CD4-positive, alpha-beta T cell (primary cell): ENCODE measurements at regions not wholly inside any gene's neighbourhood (a gene's known extent, or its start where the extent isn't known, plus 50 kb on each side); places are given as distances from the start of the nearest gene placed in this dataset.

Experiments
- ATAC-seq: fragments of 200-7000 bp; cut with Tn5 transposase; one replicate; pipeline ENCODE4 v1.10.0; 2022; ENCODE audit warnings: mild to moderate bottlenecking; ENCODE audit not compliant: poor library complexity
- CTCF ChIA-PET: fragments of 350-600 bp; sonication (Branson Sonifier 250); formaldehyde crosslinking; loops from one replicate; lab custom pipeline; 2021; ENCODE audit warnings: antibody characterized with exemption, inconsistent platforms; lab: Charles Lee
- POLR2A ChIA-PET: fragments of 350-600 bp; sonication (Branson Sonifier 250); formaldehyde crosslinking; loops from one replicate; lab custom pipeline; 2021; ENCODE audit warnings: antibody characterized with exemption, inconsistent platforms; lab: Charles Lee
- DNase-seq, 14 experiments: peaks; one replicate each; pipeline ENCODE4 v3.0.0-alpha.2; 2013 to 2020; ENCODE audit warnings: mixed read lengths in 2 of 14
- H3K27ac ChIP-seq, 2 donors: one replicate each; pipeline versions ENCODE4 v1.5.1 to v1.7.0; 2013; ENCODE audit warnings: low read length in 2 of 2, low read depth in 1 of 2, mild to moderate bottlenecking in 1 of 2
- H3K27me3 ChIP-seq, 2 experiments: 1 replicate in 1 of 2; 2 replicates in 1 of 2; pipeline versions ENCODE4 v1.6.1 to v1.7.0; 2013; ENCODE audit warnings: low read length in 2 of 2, control low read depth in 1 of 2, mild to moderate bottlenecking in 1 of 2, moderate library complexity in 1 of 2; ENCODE audit not compliant: insufficient read depth in 2 of 2, control insufficient read depth in 1 of 2
- H3K36me3 ChIP-seq: one replicate; pipeline ENCODE4 v1.6.1; 2013; ENCODE audit warnings: low read length, control low read depth; ENCODE audit not compliant: insufficient read depth
- H3K4me1 ChIP-seq: one replicate; pipeline ENCODE4 v1.6.1; 2013; ENCODE audit warnings: low read length, control low read depth; ENCODE audit not compliant: insufficient read depth
- H3K4me3 ChIP-seq: one replicate; pipeline ENCODE4 v1.5.1; 2013; ENCODE audit warnings: mild to moderate bottlenecking, low read length, moderate library complexity
- H3K9me3 ChIP-seq, 2 experiments: 1 replicate in 1 of 2; 2 replicates in 1 of 2; pipeline versions ENCODE4 v1.6.1 to v1.7.0; 2013; ENCODE audit warnings: low read length in 2 of 2, mild to moderate bottlenecking in 2 of 2, control low read depth in 1 of 2, moderate library complexity in 1 of 2; ENCODE audit not compliant: control insufficient read depth in 1 of 2, insufficient read depth in 1 of 2
- H3K27ac Mint-ChIP-seq: one replicate; pipeline ENCODE4 v1.8.0; 2020; ENCODE audit warnings: mixed read lengths
- H3K27me3 Mint-ChIP-seq: one replicate; pipeline ENCODE4 v1.8.0; 2021; ENCODE audit warnings: mixed read lengths
- H3K36me3 Mint-ChIP-seq: one replicate; pipeline ENCODE4 v1.8.0; 2021; ENCODE audit warnings: low read depth, mixed read lengths
- H3K4me1 Mint-ChIP-seq: one replicate; pipeline ENCODE4 v1.8.0; 2021; ENCODE audit warnings: low read depth, mixed read lengths
- H3K4me3 Mint-ChIP-seq: one replicate; pipeline ENCODE4 v1.8.0; 2020; ENCODE audit warnings: mild to moderate bottlenecking, mixed read lengths
- H3K9me3 Mint-ChIP-seq: one replicate; pipeline ENCODE4 v1.8.0; 2020; ENCODE audit warnings: mixed read lengths
- CTCF ChIP-seq: fragments of 200-600 bp; IDR thresholded peaks from one replicate; pipeline ENCODE4 v1.8.0; 2022; ENCODE audit warnings: antibody characterized with exemption, mild to moderate bottlenecking
- intact Hi-C, 2 experiments: fragments of 100-400 bp; cut with DNase I in 1 of 2; cut with micrococcal nuclease in 1 of 2; formaldehyde crosslinking; loops; one replicate each; pipeline versions ENCODE4 v1.15.1 to v1.9.0; 2023 to 2025; cut with DNase I, micrococcal nuclease

- H3K36me3 ChIP-seq = no peaks in the 10 kb centered on the region
- H3K4me3 ChIP-seq = no peak overlapping the region
- no peaks in the 10 kb centered on the region for H3K9me3 Mint-ChIP-seq
- ChIA-PET CTCF (no interaction called here), POLR2A (no interaction called here)
- H3K9me3 ChIP-seq = no peaks in the 10 kb centered on the region
- no peak overlapping the region for H3K27ac Mint-ChIP-seq
- H3K27me3 Mint-ChIP-seq = no peaks in the 10 kb centered on the region
- no peak overlapping the region for H3K4me3 Mint-ChIP-seq
- H3K36me3 Mint-ChIP-seq = no peaks in the 10 kb centered on the region
- no peaks in the 10 kb centered on the region for H3K4me1 ChIP-seq
- no peaks in the 10 kb centered on the region for H3K27me3 ChIP-seq
- TF ChIP-seq CTCF = no peak
- H3K27ac ChIP-seq = no peak overlapping the region
- H3K4me1 Mint-ChIP-seq = no peaks in the 10 kb centered on the region
- intact Hi-C loops = no loop called here
- DNase-seq (no peak), ATAC-seq (no peak)
These were observed 118.1 kb downstream of the C3orf38 start for GRCh38 chr3:88267847-88268246.

DNA sequence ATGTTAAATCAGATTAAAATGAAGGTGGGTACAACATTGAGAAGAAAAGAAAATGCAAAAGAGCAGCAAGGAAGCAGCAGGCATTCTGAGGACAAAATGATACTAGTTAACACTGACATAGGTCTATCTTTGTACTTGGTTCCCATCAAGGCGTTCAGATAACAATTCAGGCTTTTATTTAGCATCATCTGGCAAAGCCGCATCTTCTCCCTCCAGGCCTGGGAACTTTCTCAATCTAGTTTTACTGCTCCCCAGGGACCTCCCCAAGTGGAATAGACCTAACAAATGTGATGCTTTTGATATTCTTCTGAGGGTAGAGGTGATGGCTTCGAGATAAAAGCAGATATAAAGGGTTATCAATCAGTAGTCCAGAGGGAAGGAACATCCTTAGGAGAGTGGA, 130.6 kb downstream of the C3orf38 start:
- ChIA-PET CTCF (no interaction called here), POLR2A (no interaction called here)
- Histone ChIP-seq H3K4me3 (no peak overlapping the region), H3K4me1 (no peaks in the 10 kb centered on the region), H3K27me3 (no peaks in the 10 kb centered on the region), H3K9me3 (no peaks in the 10 kb centered on the region), H3K36me3 (no peaks in the 10 kb centered on the region), H3K27ac (no peak overlapping the region)
- Mint-ChIP-seq H3K27me3 (no peaks in the 10 kb centered on the region), H3K4me3 (no peak overlapping the region), H3K4me1 (no peaks in the 10 kb centered on the region), H3K27ac (no peak overlapping the region), H3K36me3 (no peaks in the 10 kb centered on the region), H3K9me3 (peaks cover 3% of the 10 kb centered on the region)
- intact Hi-C loops = no loop called here
- ATAC-seq = no peak
- DNase-seq = no peak
- TF ChIP-seq CTCF = no peak

DNA sequence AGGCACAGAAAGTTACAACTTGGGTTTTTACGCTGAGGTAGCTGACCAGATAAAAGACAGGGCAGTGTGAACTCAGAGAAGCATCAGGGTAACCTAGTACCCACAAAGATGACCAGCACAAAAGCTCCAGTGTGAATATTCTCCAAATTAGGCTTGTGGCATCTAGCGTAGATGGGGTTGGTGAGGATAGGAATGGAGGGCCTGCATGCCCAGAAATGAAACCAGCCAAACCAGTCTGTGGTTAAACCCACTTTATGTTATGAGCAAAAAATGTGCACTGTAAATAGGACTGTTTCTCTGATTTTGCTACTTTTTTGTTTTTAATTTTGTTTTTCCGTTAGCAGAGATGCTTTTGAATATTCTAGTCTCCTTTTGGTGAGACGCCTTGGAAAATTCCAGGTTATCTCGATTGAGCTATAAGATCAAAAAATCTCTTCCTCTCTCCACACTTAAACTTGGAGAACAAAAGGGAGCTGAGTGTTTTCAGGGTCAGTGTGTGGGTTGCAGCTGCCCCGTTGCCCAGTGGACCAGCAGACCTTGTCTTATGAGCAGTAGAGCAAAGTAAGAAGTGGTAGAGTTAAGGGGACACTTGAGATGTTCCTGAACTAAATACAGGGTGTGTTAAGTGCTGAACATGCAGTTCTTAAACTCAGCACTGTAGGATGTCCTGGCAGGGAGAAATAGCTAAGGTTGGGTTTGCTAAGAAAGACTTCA, 132.9 kb downstream of the C3orf38 start:
- ChIA-PET CTCF (no interaction called here), POLR2A (no interaction called here)
- no peak for TF ChIP-seq CTCF
- H3K4me1 Mint-ChIP-seq = no peaks in the 10 kb centered on the region
- H3K36me3 ChIP-seq = no peaks in the 10 kb centered on the region
- H3K27me3 Mint-ChIP-seq = no peaks in the 10 kb centered on the region
- intact Hi-C loops = no loop called here
- no peak overlapping the region for H3K4me3 ChIP-seq
- H3K27ac Mint-ChIP-seq = no peak overlapping the region
- DNase-seq (no peak), ATAC-seq (no peak)
- no peaks in the 10 kb centered on the region for H3K4me1 ChIP-seq
- H3K36me3 Mint-ChIP-seq = no peaks in the 10 kb centered on the region
- peaks cover 3% of the 10 kb centered on the region for H3K9me3 Mint-ChIP-seq
- H3K4me3 Mint-ChIP-seq = no peak overlapping the region
- H3K9me3 ChIP-seq = no peaks in the 10 kb centered on the region
- H3K27me3 ChIP-seq = no peaks in the 10 kb centered on the region
- no peak overlapping the region for H3K27ac ChIP-seq
